ENCODE measurements at regions not wholly inside any gene's neighbourhood (a gene's known extent, or its start where the extent isn't known, plus 50 kb on each side); places are given as distances from the start of the nearest gene placed in this dataset.

DNA sequence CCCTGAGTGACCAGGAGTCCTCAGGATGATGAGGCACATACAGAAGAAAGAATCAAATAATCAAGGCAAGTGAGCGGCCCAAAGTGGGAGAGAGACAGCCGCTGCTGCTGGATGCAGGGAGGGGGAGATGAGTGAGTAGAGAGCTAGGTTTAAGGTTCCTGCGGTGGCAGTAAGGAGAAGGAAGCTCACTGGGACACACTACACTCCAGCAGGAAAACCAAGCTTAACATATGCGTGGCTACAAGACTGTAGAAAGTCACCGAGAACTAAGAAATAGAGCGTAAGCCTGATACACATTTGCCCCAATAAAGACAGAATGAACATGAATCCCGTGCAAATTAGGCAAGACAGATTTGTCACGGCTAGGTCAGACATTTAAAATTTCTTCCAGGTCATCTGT lies 470.2 kb downstream of the KDM4C start:
- H3K4me2 ChIP-seq (ENCODE audit: low read length): no peak overlapping the region
- no peak for TF ChIP-seq EZH2phosphoT487 (IDR thresholded peaks at IDR 0.05; ENCODE audit: low read depth)
- TF ChIP-seq, protein P1, sequence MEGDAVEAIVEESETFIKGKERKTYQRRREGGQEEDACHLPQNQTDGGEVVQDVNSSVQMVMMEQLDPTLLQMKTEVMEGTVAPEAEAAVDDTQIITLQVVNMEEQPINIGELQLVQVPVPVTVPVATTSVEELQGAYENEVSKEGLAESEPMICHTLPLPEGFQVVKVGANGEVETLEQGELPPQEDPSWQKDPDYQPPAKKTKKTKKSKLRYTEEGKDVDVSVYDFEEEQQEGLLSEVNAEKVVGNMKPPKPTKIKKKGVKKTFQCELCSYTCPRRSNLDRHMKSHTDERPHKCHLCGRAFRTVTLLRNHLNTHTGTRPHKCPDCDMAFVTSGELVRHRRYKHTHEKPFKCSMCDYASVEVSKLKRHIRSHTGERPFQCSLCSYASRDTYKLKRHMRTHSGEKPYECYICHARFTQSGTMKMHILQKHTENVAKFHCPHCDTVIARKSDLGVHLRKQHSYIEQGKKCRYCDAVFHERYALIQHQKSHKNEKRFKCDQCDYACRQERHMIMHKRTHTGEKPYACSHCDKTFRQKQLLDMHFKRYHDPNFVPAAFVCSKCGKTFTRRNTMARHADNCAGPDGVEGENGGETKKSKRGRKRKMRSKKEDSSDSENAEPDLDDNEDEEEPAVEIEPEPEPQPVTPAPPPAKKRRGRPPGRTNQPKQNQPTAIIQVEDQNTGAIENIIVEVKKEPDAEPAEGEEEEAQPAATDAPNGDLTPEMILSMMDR (IDR thresholded peaks at IDR 0.05; ENCODE audit: low read depth, low read length): no peak
- H3K4me1 ChIP-seq (ENCODE audit: low read length): no peaks in the 10 kb centered on the region
- peaks cover 44% of the 10 kb centered on the region for H3K27me3 ChIP-seq (ENCODE audit: low read depth, low read length)
- no peaks in the 10 kb centered on the region for H3K9me3 ChIP-seq (ENCODE audit: insufficient read depth, low read length)
- no peaks in the 10 kb centered on the region for H3K36me3 ChIP-seq (replicated peaks; ENCODE audit: low read depth, low read length)
- no peak overlapping the region for H3K27ac ChIP-seq (ENCODE audit: low read length)
- H2AFZ ChIP-seq (ENCODE audit: low read depth, low read length): no peak overlapping the region
- H3K4me3 ChIP-seq (ENCODE audit: low read length): no peak overlapping the region
- H3K9ac ChIP-seq (ENCODE audit: low read length): no peak overlapping the region
- H4K20me1 ChIP-seq (ENCODE audit: insufficient read depth, low read length): no peaks in the 10 kb centered on the region
- H3K79me2 ChIP-seq (ENCODE audit: low read length): no peaks in the 10 kb centered on the region

DNA sequence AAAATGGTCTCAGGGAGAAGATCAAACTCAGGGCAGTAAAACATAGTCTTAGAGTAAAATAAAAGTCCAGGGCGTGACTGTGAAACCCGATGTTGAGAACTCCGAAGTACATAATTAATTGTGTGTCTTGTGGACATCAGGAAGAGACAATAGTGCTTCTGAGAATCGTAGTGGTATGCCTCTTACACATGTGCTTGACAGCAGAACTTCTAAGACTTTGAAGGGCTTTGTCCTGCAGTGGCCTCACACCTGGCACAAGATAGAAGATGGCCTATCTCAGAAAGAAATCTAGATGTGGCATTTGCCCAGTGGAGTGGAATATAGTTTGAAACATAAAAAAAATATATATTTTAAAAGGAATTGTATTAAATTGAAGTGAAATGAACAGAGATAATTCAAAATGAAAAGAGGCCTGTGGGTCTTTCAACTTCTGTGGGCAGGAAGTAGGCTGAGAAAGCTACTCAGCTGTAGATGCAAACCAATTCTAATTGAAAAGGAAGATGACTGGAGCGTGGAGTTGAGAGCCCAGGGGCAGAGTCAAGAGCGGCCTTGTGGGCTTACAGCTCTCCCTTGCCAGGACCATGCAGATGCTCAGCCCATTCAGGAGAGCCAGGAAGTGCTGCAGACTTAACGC lies 468.4 kb downstream of the KDM4C start:
- H3K27me3 ChIP-seq (ENCODE audit: low read depth, low read length): peaks cover 37% of the 10 kb centered on the region
- no peak for TF ChIP-seq EZH2phosphoT487 (IDR thresholded peaks at IDR 0.05; ENCODE audit: low read depth)
- TF ChIP-seq, protein P1 (IDR thresholded peaks at IDR 0.05; ENCODE audit: low read depth, low read length): no peak
- no peaks in the 10 kb centered on the region for H3K79me2 ChIP-seq (ENCODE audit: low read length)
- H3K4me2 ChIP-seq (ENCODE audit: low read length): no peak overlapping the region
- H3K36me3 ChIP-seq (replicated peaks; ENCODE audit: low read depth, low read length): no peaks in the 10 kb centered on the region
- H3K9ac ChIP-seq (ENCODE audit: low read length): no peak overlapping the region
- H3K4me3 ChIP-seq (ENCODE audit: low read length): no peak overlapping the region
- H4K20me1 ChIP-seq (ENCODE audit: insufficient read depth, low read length): no peaks in the 10 kb centered on the region
- H3K4me1 ChIP-seq (ENCODE audit: low read length): no peaks in the 10 kb centered on the region
- no peak overlapping the region for H3K27ac ChIP-seq (ENCODE audit: low read length)
- no peaks in the 10 kb centered on the region for H3K9me3 ChIP-seq (ENCODE audit: insufficient read depth, low read length)
- no peak overlapping the region for H2AFZ ChIP-seq (ENCODE audit: low read depth, low read length)

All from OCI-LY3 (cell line).